Type B pancreatic cell (in vitro differentiated cells): ENCODE measurements at regions not wholly inside any gene's neighbourhood (a gene's known extent, or its start where the extent isn't known, plus 50 kb on each side); places are given as distances from the start of the nearest gene placed in this dataset.

Source experiments
- DNase-seq: peaks from one replicate; pipeline ENCODE4 v3.0.0; 2021; ENCODE audit warnings: mixed read lengths; ENCODE audit not compliant: unreplicated experiment; ENCODE audit errors: extremely low spot score
- H3K27ac Mint-ChIP-seq: 2 replicates; pipeline ENCODE4 v1.8.0; 2021; ENCODE audit warnings: mild to moderate bottlenecking, mixed read lengths
- H3K27me3 Mint-ChIP-seq: 2 replicates; pipeline ENCODE4 v1.8.0; 2021; ENCODE audit warnings: mixed read lengths
- H3K36me3 Mint-ChIP-seq: 2 replicates; pipeline ENCODE4 v1.8.0; 2021; ENCODE audit warnings: mixed read lengths
- H3K4me1 Mint-ChIP-seq: one replicate; pipeline ENCODE4 v1.8.0; 2021; ENCODE audit warnings: mixed read lengths; ENCODE audit not compliant: unreplicated experiment
- H3K4me3 Mint-ChIP-seq: 2 replicates; pipeline ENCODE4 v1.8.0; 2021; ENCODE audit warnings: mild to moderate bottlenecking, mixed read lengths
- H3K9me3 Mint-ChIP-seq: 2 replicates; pipeline ENCODE4 v1.8.0; 2021; ENCODE audit warnings: mixed read lengths
- TF ChIP-seq, protein P1 (sequence below): fragments of 200-600 bp; sonication (generic); conservative IDR thresholded peaks from 2 replicates; pipeline ENCODE4 v1.5.0; 2021; ENCODE audit warnings: antibody characterized with exemption, mild to moderate bottlenecking

DNA sequence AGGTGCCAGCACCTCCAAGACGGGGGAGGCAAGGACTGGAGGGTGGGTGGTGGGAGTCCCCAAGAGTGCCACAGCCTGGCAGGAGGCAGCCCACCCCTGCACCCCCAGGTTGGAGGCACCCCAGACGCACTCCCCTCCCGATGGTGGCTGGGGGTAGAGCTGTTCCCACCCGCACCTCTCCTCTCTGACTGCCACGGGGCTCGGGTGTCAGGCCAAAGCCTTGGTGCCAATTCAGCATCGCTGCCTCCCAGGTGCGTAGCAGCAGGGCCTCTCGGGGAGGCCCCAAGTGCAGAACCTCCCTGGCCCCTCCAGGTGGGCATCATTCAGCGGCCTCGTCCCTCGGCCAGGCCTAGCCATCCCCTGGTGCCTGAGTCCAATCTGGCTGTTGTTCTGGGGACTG lies 81.1 kb downstream of the ENGASE start:
- H3K4me3 Mint-ChIP-seq: no peak overlapping the region
- TF ChIP-seq, protein P1, sequence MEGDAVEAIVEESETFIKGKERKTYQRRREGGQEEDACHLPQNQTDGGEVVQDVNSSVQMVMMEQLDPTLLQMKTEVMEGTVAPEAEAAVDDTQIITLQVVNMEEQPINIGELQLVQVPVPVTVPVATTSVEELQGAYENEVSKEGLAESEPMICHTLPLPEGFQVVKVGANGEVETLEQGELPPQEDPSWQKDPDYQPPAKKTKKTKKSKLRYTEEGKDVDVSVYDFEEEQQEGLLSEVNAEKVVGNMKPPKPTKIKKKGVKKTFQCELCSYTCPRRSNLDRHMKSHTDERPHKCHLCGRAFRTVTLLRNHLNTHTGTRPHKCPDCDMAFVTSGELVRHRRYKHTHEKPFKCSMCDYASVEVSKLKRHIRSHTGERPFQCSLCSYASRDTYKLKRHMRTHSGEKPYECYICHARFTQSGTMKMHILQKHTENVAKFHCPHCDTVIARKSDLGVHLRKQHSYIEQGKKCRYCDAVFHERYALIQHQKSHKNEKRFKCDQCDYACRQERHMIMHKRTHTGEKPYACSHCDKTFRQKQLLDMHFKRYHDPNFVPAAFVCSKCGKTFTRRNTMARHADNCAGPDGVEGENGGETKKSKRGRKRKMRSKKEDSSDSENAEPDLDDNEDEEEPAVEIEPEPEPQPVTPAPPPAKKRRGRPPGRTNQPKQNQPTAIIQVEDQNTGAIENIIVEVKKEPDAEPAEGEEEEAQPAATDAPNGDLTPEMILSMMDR: no peak
- H3K27me3 Mint-ChIP-seq: peaks cover 26% of the 10 kb centered on the region
- DNase-seq: no peak
- no peaks in the 10 kb centered on the region for H3K4me1 Mint-ChIP-seq
- no peaks in the 10 kb centered on the region for H3K9me3 Mint-ChIP-seq
- no peaks in the 10 kb centered on the region for H3K36me3 Mint-ChIP-seq
- H3K27ac Mint-ChIP-seq: no peak overlapping the region

DNA sequence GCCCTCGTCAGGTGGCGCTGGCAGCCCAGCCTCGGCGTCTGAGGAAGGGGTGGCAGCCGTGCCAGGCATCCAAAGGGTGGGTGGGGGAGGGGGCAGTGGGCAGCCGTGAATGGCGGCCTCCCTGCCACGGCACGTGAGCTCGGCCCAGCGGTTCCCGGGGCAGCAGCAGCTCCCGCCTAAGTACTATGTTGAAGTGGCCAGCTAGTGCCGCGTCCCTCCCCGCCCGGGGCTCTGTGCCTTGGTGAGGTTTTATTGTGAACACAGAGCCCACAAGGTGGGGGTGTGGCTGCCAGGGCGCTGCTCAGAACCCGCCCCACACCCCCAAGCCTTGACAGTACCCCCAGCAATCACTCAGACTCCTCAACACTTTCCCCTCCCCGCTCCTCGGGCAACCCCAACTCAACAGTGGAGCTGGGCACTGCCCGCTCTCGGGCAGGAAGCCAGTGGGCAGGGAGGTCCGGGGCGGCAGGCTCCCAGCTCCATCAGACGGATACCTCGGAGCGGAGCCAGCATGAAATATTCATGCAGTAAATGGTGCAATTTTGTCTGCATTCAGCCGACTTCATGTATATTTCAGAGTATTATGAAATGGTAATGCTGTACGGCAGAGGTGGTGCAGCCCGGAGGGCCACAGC lies 80.4 kb downstream of the ENGASE start:
- H3K4me3 Mint-ChIP-seq: no peak overlapping the region
- no peaks in the 10 kb centered on the region for H3K36me3 Mint-ChIP-seq
- TF ChIP-seq, protein P1: no peak
- no peak overlapping the region for H3K27ac Mint-ChIP-seq
- DNase-seq: no peak
- no peaks in the 10 kb centered on the region for H3K9me3 Mint-ChIP-seq
- peaks cover 26% of the 10 kb centered on the region for H3K27me3 Mint-ChIP-seq
- no peaks in the 10 kb centered on the region for H3K4me1 Mint-ChIP-seq

DNA sequence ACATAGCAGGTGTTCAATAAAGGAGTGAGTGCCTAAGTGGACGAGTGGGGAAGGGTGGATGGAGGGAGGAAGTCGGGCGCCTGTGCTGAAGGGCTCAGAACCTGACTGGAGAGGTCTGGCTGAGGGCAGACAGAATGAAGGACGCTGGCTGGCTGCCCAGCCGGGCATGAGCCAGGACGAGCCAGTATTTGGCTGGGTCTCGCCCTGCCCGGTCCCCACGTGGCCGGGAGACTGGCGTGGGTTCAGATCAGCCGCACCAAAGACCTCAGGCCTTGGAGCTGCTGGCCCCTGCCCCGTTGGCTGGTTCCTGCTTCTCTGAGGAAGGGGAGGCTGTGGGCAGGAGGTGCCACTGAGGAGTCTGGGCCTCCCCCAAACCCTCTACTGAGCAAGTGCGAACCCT lies 79.8 kb downstream of the ENGASE start:
- Mint-ChIP-seq H3K9me3 (no peaks in the 10 kb centered on the region), H3K4me3 (no peak overlapping the region), H3K36me3 (no peaks in the 10 kb centered on the region), H3K4me1 (no peaks in the 10 kb centered on the region), H3K27me3 (peaks cover 22% of the 10 kb centered on the region), H3K27ac (no peak overlapping the region)
- no peak for DNase-seq
- TF ChIP-seq, protein P1: no peak

DNA sequence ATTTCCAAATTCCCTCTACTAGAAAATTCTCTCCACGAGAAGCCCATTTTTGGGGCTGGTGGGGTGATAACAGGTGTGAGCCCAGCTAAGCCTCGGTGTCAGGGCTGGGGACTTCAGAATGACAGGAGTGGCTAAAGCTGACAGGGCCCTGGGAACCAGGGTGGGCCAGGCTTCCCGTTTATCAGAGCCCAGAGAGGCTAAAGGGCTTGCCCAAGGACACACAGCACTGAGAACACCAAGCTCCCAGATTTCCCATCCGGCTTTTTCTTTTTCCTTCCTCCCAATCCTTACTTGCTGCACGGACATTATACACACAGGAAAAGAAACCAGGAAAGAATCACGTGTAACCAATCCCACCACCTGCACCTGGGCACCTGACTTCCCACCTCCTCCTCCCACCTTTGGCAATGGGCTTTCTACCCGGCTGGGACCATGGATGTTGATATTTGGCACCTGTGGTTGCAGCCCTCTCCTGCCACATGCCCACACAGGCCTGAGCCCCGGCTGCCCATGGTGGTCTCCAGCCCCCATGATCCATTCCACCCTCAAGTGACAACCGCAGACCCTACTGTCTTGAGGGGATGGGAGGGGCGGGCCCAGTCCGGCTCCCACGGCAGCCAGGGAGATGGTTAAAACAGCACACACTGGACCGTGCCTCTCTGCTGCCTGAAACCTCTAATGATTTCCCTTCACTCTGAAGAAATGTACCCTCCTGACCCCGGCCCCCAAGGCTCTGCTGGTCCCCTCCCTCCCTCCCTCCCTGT lies 78.9 kb downstream of the ENGASE start:
- Mint-ChIP-seq H3K9me3 (no peaks in the 10 kb centered on the region), H3K27me3 (peaks cover 21% of the 10 kb centered on the region), H3K4me1 (no peaks in the 10 kb centered on the region), H3K27ac (no peak overlapping the region), H3K4me3 (no peak overlapping the region), H3K36me3 (no peaks in the 10 kb centered on the region)
- TF ChIP-seq, protein P1: no peak
- no peak for DNase-seq

DNA sequence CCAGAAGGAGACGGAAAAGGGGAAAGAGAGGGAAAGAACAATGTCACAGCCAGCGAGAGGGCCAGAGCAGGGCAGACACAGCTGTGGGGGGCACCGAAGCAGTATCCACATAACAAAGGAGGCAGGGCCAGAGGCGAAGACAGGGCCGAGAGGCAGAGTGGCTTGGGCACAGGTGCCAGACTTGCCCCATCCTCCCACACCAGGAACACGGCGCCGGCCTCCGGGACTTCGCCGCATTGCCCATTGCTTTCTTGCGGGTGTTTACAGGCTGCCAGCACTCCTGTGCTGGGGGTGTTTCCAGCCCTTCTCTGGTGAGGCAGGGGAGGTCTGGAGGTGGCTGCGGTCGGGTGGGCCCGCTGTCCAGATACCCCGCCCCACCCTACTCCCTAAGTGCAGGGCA lies 78.0 kb downstream of the ENGASE start:
- Mint-ChIP-seq H3K4me3 (no peak overlapping the region), H3K27me3 (peaks cover 13% of the 10 kb centered on the region), H3K4me1 (no peaks in the 10 kb centered on the region), H3K27ac (no peak overlapping the region), H3K36me3 (no peaks in the 10 kb centered on the region), H3K9me3 (no peaks in the 10 kb centered on the region)
- TF ChIP-seq, protein P1: no peak
- no peak for DNase-seq
